ENCODE measurements at regions not wholly inside any gene's neighbourhood (a gene's known extent, or its start where the extent isn't known, plus 50 kb on each side); places are given as distances from the start of the nearest gene placed in this dataset.
"Not testable (repeated sequence)": the region's sequence is repeated elsewhere in the genome, so short reads cannot be mapped to it uniquely, and the experiment has no call there.

DNA sequence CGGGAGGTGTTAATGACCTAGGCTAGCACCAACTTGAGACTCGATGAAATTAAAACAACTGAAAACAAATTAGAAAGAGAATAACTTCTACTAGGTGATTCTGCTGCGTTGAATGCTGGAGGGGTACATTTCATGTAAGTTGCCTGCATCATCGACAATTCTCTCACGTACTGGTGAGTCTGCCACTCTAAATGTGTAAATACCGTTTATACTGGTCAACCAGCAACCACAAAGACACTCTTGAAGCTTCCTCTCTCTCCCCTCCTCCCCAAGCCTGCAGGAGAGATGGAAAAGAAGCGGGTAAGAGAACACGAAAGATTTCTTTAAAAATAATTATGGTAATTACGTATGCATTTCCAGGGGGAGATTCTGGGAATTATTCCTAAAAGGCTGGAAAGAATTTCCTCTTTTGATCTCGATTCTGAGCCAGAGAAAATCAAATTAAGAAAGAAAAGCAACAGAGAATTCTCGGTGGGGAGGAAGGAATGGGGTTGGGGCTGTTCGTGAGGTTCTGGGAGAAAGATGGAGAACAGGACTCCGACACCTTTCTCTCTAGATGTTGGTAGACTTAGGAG is 68.6 kb upstream of the MRTFB start:
- DNase-seq: peak; percentile 58

- peak; percentile 74 for DNase-seq
Observed at GRCh38 chr16:14003074-14003570, 68.0 kb upstream of the MRTFB start.

DNA sequence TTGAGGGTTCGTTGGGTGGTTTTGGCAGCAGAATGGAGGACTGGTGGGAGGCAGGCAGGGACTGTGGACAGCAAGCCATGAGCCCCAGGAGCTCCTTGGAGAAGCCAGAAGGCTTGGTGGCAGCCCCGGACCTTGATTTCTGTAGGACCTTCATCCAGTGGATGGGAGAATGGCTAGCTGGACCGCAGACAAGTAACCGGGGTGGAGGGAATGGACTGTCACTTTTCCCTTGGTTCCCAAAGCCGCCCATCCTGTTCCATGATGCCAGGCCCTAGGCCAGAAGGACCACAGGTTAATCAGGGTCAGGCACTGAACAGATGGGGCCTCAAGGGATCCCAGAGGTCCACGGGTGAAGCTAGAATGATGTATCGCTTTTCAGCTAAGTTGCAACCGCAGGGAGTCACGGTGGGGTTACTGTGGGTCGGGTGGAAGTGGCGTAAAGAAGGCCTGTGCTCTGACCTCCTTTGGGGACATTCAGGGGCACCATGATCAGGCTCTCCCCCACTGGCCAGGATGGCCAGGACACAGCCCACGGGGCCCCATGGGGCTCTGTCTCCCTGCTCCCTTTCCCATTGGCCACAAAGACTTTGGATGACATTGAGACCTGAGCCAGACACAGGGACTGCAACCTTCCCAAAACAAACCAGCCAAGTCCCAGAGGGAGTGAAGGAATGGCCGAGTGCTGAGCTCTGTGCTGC is 66.9 kb upstream of the MRTFB start:
- no peak for DNase-seq

DNA sequence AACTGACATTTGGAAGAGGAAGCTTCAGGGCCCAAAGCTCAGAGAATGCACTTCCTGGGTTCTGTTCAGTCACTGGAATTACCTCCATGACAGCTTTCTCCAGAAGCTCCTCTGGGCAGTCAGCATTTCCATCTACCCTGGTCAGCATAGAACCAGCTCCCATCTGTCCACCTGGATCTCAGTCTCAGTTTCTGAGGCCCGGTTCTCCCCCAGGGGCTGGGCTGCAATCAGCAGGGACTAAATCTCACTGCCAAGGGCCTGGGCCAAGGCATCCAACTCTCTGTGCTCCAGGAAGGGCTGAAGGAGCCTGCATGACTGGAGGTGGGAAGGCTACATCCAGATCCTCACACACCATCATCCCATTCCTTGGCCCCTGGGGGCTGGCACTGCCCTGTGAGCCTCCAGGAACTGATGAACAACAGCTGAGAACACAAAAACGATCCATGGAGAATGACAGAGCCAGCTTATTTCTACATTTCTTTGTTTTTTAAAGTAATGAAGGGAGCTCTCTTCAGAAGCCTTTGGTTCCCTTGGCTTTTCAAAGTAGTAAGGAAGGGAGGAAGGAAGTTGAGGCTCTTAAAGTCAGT is 66.3 kb upstream of the MRTFB start:
- DNase-seq: no peak

- DNase-seq: no peak
Observed at GRCh38 chr16:14005335-14005734, 65.8 kb upstream of the MRTFB start.

GRCh38 chr16:14007450-14007849 is 63.7 kb upstream of the MRTFB start:
- no peak for DNase-seq

DNA sequence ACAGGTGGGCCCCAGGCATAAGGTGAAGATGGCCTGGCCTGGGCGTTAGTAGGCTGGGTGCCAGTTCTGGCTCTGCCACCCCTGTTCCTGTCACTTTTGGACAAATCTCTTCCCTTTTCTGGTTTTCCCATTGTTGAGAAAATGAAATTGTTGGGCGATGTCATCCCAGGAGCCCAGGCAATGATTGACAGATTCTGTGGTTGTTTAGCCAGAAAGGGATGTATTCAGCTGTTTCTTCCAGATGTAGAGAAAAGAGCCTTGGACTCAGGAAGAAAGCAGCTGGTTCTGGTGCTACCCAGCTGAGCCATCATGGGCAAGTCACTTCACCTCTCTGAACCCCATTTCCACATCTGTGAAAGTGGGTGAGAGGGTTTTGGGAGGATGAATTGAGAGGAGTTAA is 60.1 kb upstream of the MRTFB start:
- DNase-seq: no peak

- no peak for DNase-seq
Observed at GRCh38 chr16:14011846-14012245, 59.3 kb upstream of the MRTFB start.

DNA sequence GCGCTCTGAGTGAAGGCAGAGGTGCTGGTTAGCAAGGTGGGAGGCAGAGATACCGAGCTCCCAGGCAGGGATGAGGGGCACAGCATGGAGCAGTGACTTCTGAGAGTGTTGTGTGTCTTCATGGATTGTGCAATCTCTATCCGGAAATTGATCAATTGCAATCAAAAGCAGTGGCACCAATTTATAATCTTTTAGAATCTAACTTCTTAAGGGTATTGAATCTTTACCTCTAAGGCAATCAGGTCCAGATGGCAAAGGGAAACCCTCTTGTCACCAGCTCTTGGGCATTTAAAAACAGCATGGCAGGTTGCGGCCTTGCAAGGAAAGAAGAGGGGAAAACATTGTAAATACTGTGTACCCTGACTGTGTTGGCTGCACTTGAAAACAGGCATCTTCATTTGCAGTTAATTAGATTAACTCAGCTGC is 58.0 kb upstream of the MRTFB start:
- DNase-seq: no peak

DNA sequence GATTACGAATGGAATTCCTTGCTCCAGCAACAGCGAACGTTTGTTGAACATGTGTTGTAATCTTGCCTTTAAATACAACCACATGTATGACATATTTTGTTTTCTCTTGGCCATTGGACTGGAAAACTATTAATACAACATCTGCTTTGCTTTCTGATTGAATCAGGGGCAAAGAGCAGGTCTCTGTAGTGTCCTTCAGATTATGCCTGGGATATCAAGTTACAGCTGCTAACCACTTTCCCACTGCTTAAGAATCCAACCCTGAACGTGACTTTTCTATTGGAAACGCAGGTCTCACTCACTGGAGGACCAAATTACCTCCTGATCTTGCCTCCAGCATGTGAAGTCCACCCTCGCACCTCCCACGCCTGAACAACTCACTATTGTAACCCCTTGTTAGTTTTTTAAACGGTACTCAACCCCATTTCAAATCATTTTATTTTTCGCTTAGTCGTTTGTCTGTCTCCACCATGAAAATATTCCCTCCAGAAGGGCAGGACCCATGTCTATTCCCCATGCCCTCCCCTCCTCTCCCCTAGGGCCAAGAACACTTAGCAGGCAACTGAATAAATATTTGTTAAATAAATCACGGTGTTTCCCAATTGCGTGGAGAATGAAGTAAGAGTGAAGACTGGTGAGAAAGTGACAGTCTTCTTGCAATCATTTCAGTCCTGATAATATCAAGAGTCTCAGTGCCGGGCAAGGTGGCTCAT is 57.4 kb upstream of the MRTFB start:
- peak; percentile 79 for DNase-seq

GRCh38 chr16:14014284-14014625 is 56.9 kb upstream of the MRTFB start:
- no peak for DNase-seq

GRCh38 chr16:14015033-14015432 is 56.1 kb upstream of the MRTFB start:
- no peak for DNase-seq

- no peak for DNase-seq
Observed at GRCh38 chr16:14015461-14015860, 55.7 kb upstream of the MRTFB start.

GRCh38 chr16:14015948-14016347 is 55.2 kb upstream of the MRTFB start:
- DNase-seq: no peak

DNA sequence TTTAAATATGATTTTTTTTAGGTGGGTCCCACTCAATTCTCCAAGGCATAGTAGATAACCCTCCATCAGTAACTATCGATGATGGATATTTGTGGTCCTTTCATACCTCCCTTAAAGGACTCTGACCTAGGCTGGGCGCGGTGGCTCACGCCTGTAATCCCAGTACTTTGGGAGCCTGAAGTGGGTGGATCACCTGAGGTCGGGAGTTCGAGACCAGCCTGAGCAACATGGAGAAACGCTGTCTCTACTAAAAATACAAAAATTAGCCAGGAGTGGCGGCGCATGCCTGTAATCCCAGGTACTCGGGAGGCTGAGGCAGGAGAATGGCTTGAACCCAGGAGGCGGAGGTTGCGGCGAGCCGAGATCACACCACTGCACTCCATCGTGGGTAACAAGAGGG is 54.8 kb upstream of the MRTFB start:
- DNase-seq: not testable (repeated sequence)

- DNase-seq: no peak
Observed at GRCh38 chr16:14017886-14018285, 53.2 kb upstream of the MRTFB start.

DNA sequence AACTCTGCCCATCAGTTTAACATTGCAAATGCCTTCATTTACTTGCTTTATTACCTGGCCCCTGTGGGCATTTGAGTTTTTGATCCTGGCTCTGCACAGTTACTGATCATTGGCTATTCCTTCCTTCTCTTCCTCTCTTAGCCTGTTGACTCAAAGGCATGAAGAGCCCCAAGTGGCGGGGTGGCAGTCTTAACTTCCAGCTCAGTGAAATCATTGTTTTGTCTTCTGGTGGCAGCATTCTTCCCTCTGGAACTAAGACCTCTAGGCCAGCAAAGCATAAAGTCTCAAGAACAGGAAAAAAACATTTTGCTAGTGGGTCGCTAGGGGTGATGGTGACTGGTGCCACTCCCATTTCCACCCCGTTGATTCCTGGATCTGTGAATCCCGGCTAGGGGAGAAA is 52.3 kb upstream of the MRTFB start:
- no peak for DNase-seq

DNA sequence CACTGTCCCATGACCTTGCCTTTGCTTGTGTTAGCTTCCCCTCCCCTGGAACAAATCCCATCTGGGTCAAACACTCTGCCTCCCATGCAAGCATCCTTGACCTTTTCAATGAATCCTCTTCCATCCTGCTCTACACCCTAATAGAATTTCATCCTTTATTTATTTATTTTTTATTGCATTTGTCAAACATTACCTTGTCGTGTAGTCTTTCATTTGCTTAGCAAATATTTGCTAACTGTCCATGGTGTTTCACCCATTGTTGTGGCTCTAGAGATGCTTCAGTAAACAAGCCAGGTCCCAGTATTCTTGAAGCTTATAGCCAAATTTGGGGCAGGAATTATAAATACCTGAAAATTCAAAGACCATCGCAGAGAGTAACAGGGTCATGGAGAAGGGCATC is 51.0 kb upstream of the MRTFB start:
- no peak for DNase-seq

All from NCI-H2227 treated with DMSO at 0.1 percent for 48 hours (cell line).